ENCODE measurements at regions not wholly inside any gene's neighbourhood (a gene's known extent, or its start where the extent isn't known, plus 50 kb on each side); places are given as distances from the start of the nearest gene placed in this dataset.
A peak's percentile ranks its signal among the peaks of the same experiment; 100 is the strongest.

DNA sequence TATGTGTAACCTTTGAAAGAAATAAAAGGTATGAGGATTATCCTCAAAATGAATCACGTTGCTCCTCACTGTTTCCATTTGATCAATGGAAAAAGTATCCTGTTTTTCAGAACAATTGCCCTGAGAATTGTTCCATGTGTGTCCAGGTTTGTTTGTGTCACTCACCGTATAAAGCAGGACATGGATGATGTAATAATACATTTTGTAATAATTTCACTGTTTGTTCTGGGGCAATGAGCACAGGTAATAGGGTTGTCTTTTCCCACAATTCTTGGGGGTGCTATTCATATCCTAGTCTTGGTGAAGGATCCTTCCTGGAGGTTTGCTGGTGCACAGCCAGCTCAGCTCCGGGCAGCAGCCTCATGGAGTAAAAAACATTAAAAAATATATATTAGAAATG is 510.8 kb upstream of the MCTP2 start:
- Histone ChIP-seq H3K27ac (no peak overlapping the region), H3K4me1 (peaks cover 0 to 9% (median 0%) of the 10 kb centered on the region in 3 donors), H3K4me3 (no peak overlapping the region), H3K36me3 (no peaks in the 10 kb centered on the region), H3K27me3 (no peaks in the 10 kb centered on the region), H3K9me3 (no peaks in the 10 kb centered on the region)
- DNase-seq (peak in 1 of 6 donors; percentile 21), FAIRE-seq (no peak), ATAC-seq (peak; percentile 24 to 88 (median 52))
- TF ChIP-seq, protein P1, sequence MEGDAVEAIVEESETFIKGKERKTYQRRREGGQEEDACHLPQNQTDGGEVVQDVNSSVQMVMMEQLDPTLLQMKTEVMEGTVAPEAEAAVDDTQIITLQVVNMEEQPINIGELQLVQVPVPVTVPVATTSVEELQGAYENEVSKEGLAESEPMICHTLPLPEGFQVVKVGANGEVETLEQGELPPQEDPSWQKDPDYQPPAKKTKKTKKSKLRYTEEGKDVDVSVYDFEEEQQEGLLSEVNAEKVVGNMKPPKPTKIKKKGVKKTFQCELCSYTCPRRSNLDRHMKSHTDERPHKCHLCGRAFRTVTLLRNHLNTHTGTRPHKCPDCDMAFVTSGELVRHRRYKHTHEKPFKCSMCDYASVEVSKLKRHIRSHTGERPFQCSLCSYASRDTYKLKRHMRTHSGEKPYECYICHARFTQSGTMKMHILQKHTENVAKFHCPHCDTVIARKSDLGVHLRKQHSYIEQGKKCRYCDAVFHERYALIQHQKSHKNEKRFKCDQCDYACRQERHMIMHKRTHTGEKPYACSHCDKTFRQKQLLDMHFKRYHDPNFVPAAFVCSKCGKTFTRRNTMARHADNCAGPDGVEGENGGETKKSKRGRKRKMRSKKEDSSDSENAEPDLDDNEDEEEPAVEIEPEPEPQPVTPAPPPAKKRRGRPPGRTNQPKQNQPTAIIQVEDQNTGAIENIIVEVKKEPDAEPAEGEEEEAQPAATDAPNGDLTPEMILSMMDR (IDR thresholded peaks at IDR 0.05), result no peak
- 49 to 54% methylated on average over 3 of the region's 3 CpGs for WGBS, 2 donors
- intact Hi-C loops (cut with DNase I), result no loop called here

- H3K27me3 ChIP-seq, result no peaks in the 10 kb centered on the region
- H3K4me3 ChIP-seq, result no peak overlapping the region
- DNase-seq (no peak), FAIRE-seq (no peak), ATAC-seq (no peak)
- H3K27ac ChIP-seq, result no peak overlapping the region
- peaks cover 0 to 9% (median 0%) of the 10 kb centered on the region in 3 donors for H3K4me1 ChIP-seq
- no peaks in the 10 kb centered on the region for H3K36me3 ChIP-seq
- TF ChIP-seq, protein P1 (IDR thresholded peaks at IDR 0.05), result no peak
- 96 to 97% methylated on average over 2 of the region's 2 CpGs for WGBS, 2 donors
- H3K9me3 ChIP-seq, result no peaks in the 10 kb centered on the region
- intact Hi-C loops (cut with DNase I), result no loop called here
Measured at GRCh38 chr15:93719921-93720351, 511.4 kb upstream of the MCTP2 start.

DNA sequence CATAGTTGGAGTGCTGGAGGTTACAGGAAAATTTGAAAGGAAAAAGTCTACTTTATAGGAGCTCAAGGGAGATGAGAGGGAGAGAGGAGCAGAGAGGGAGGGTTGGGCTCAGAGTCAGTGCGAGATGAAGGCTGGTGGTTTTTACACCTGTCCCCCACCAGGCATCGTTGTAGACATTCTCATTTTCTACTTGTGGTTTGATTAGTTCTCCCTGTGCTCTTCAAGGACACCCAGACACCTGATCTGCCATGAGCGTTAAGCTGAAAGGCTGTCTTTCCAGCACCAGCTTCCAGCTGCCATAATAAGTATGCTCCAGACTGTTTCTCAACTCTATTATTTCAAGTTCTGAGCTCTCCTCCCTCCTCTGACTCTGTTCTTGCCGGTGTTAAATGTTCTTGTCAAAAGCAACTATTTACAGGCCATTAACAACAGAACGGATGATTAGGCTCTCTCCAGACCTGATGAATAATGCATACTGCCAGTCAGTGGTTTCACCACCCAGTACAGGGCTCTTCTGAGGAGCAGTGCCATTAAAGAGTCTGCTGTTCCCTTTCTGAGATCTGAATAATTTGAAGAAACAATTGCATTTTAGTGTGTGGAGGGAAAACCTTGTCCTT is 514.6 kb upstream of the MCTP2 start:
- intact Hi-C loops (cut with DNase I), result no loop called here
- no peak overlapping the region for H3K27ac ChIP-seq
- DNase-seq (no peak), FAIRE-seq (no peak), ATAC-seq (no peak)
- H3K4me1 ChIP-seq, result peaks cover 0 to 9% (median 0%) of the 10 kb centered on the region in 3 donors
- no peak overlapping the region for H3K4me3 ChIP-seq
- TF ChIP-seq, protein P1 (IDR thresholded peaks at IDR 0.05), result no peak
- H3K9me3 ChIP-seq, result no peaks in the 10 kb centered on the region
- WGBS, 2 donors, result 51 to 56% methylated on average over 5 of the region's 5 CpGs
- no peaks in the 10 kb centered on the region for H3K36me3 ChIP-seq
- no peaks in the 10 kb centered on the region for H3K27me3 ChIP-seq

- DNase-seq (no peak), FAIRE-seq (no peak), ATAC-seq (no peak)
- Histone ChIP-seq H3K9me3 (no peaks in the 10 kb centered on the region), H3K36me3 (no peaks in the 10 kb centered on the region), H3K4me1 (no peaks in the 10 kb centered on the region), H3K4me3 (no peak overlapping the region), H3K27ac (no peak overlapping the region), H3K27me3 (no peaks in the 10 kb centered on the region)
- TF ChIP-seq, protein P1 (IDR thresholded peaks at IDR 0.05), result no peak
- 97 to 100% methylated on average over 1 of the region's 1 CpG for WGBS, 2 donors
- intact Hi-C loops (cut with DNase I), result no loop called here
Measured at GRCh38 chr15:93709708-93710107, 521.7 kb upstream of the MCTP2 start.

DNA sequence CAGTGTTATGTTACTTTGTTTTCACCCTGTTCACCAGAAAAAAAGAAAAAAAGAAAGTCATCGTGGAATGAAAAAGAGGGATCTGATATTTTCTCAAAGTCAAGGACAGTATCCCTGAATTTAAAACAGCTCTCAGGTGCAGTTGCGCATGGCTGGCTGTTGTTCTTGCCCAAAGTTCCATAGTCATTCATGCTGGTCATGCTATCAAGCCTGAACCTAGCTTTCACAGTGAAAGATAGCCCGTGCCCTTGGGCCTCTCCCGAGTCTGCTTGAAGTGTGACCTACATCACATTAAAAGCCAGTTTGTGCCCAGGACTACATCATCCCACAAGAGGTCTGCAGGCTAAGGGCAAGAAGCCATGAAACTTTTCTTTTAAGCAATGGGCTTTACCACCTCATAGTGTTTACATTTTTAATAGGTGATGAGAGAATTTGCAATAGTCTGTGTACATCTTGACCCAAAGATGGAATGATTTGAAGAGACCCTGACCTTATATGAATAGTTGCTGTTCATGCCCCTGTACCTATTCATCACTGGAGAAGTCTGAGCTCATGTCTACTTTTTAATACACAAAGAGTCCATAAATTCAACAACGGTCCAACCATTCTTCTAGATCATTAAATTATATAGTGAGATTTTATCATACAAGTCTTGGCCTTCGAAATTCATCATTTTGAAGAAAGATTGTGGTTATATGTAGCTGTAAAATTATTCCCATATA is 522.5 kb upstream of the MCTP2 start:
- H3K27ac ChIP-seq, result no peak overlapping the region
- FAIRE-seq (no peak), ATAC-seq (no peak), DNase-seq (no peak)
- intact Hi-C loops (cut with DNase I), result no loop called here
- no peaks in the 10 kb centered on the region for H3K9me3 ChIP-seq
- no peaks in the 10 kb centered on the region for H3K27me3 ChIP-seq
- WGBS, 2 donors, result 64 to 75% methylated on average over 6 of the region's 6 CpGs
- TF ChIP-seq, protein P1 (IDR thresholded peaks at IDR 0.05), result no peak
- H3K4me3 ChIP-seq, result no peak overlapping the region
- H3K36me3 ChIP-seq, result no peaks in the 10 kb centered on the region
- H3K4me1 ChIP-seq, result no peaks in the 10 kb centered on the region
